Gastrocnemius medialis (tissue), 4 donors: ENCODE measurements at regions not wholly inside any gene's neighbourhood (a gene's known extent, or its start where the extent isn't known, plus 50 kb on each side); places are given as distances from the start of the nearest gene placed in this dataset.

Source experiments
- ATAC-seq, 2 donors: fragments of 150-250 bp; one replicate each; pipeline ENCODE4 v1.9.1; 2016
- DNase-seq, 2 donors: peaks; one replicate each; pipeline ENCODE4 v3.0.0-alpha.2; 2019
- H3K27ac ChIP-seq, 4 donors: fragments of 200-600 bp; sonication (generic); 1 replicate in 1 of 4; 2 replicates in 3 of 4; pipeline ENCODE4 v1.5.1; 2016 to 2018; ENCODE audit warnings: mild to moderate bottlenecking in 2 of 4, moderate library complexity in 1 of 4
- H3K27me3 ChIP-seq, 3 donors: fragments of 200-600 bp; sonication (generic) in 2 of 3; 1 replicate in 1 of 3; 2 replicates in 2 of 3; pipeline versions ENCODE4 v1.5.1 to v1.6.0; 2016 to 2019; ENCODE audit warnings: mild to moderate bottlenecking in 1 of 3, moderate library complexity in 1 of 3
- H3K36me3 ChIP-seq, 2 donors: fragments of 200-600 bp; sonication (generic) in 1 of 2; one replicate each; pipeline ENCODE4 v1.5.1; 2017 to 2018
- H3K4me1 ChIP-seq, 2 donors: fragments of 200-600 bp; sonication (generic) in 1 of 2; one replicate each; pipeline ENCODE4 v1.5.1; 2016 to 2017; ENCODE audit warnings: mild to moderate bottlenecking in 2 of 2
- H3K4me3 ChIP-seq, 4 donors: fragments of 200-600 bp; sonication (generic) in 3 of 4; 1 replicate in 1 of 4; 2 replicates in 3 of 4; pipeline ENCODE4 v1.5.1; 2016 to 2019; ENCODE audit warnings: mild to moderate bottlenecking in 2 of 4
- H3K9me3 ChIP-seq, 3 donors: fragments of 200-600 bp; sonication (generic) in 2 of 3; 1 replicate in 1 of 3; 2 replicates in 2 of 3; pipeline ENCODE4 v1.5.1; 2016 to 2019
- POLR2A ChIP-seq, 2 donors: fragments of 450-650 bp; IDR thresholded peaks; one replicate each; pipeline ENCODE4 v1.6.1; 2017; ENCODE audit warnings: antibody characterized with exemption in 2 of 2, mild to moderate bottlenecking in 2 of 2, moderate library complexity in 2 of 2
- in situ Hi-C, 4 donors: fragments of 200-750 bp; cut with MboI; loops; one replicate each; pipeline versions ENCODE4 v1.15.0 to v1.8.0; 2017; ENCODE audit warnings: low sequenced_read_pairs in 4 of 4
- intact Hi-C: fragments of 100-400 bp; cut with DNase I; formaldehyde crosslinking; loops from one replicate; pipeline ENCODE4 v1.15.1; 2023; ENCODE audit warnings: low total_unique reads
- TF ChIP-seq, protein P1 (sequence below), 5 experiments: fragments of 450-650 bp in 3 of 5; fragments of 200-600 bp in 2 of 5; sonication (generic) in 2 of 5; IDR thresholded peaks in 4 of 5; conservative IDR thresholded peaks in 1 of 5; 1 replicate in 4 of 5; 2 replicates in 1 of 5; pipeline ENCODE4 v1.5.1; 2016 to 2019; ENCODE audit warnings: antibody characterized with exemption in 5 of 5, mild to moderate bottlenecking in 3 of 5, moderate library complexity in 3 of 5

DNA sequence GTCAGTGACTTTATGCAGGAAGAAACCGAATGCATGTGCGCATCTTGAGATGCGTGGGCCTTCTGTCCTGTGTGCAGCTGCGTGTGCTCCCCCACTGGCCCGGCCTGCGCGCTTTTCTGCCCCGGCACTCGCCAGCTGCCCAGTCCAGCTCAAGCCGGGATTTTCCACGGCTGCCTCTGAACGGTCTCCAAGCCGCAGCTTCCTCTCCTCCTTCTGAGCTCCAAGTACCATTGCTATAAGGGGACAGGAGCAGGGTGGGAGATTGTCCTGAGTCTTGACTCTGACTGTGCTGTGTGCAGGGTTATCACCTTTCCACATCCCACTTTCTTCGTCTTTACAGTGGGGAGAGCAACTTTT is 302.8 kb downstream of the THBS2 start:
- Histone ChIP-seq H3K4me1 (no peaks in the 10 kb centered on the region), H3K27ac (no peak overlapping the region), H3K27me3 (peaks cover 4 to 30% (median 6%) of the 10 kb centered on the region in 3 donors), H3K36me3 (no peaks in the 10 kb centered on the region), H3K9me3 (no peaks in the 10 kb centered on the region), H3K4me3 (no peak overlapping the region)
- no peak for TF ChIP-seq POLR2A (IDR thresholded peaks at IDR 0.05)
- TF ChIP-seq, protein P1, sequence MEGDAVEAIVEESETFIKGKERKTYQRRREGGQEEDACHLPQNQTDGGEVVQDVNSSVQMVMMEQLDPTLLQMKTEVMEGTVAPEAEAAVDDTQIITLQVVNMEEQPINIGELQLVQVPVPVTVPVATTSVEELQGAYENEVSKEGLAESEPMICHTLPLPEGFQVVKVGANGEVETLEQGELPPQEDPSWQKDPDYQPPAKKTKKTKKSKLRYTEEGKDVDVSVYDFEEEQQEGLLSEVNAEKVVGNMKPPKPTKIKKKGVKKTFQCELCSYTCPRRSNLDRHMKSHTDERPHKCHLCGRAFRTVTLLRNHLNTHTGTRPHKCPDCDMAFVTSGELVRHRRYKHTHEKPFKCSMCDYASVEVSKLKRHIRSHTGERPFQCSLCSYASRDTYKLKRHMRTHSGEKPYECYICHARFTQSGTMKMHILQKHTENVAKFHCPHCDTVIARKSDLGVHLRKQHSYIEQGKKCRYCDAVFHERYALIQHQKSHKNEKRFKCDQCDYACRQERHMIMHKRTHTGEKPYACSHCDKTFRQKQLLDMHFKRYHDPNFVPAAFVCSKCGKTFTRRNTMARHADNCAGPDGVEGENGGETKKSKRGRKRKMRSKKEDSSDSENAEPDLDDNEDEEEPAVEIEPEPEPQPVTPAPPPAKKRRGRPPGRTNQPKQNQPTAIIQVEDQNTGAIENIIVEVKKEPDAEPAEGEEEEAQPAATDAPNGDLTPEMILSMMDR (IDR thresholded peaks at IDR 0.05 in 4 of 5, conservative IDR thresholded peaks at IDR 0.05 in 1 of 5): no peak
- in situ Hi-C loops (loop anchor here in 1 of 4 donors (25.0 kb wide), 1 partner anchor 561 kb away; no protein-coding TSS in a partner anchor), intact Hi-C loops (loop anchor here (10.0 kb wide), 1 partner anchor 704 kb away; no protein-coding TSS in a partner anchor)
- no peak for DNase-seq
- ATAC-seq: peak in 1 of 2 donors; percentile 16

DNA sequence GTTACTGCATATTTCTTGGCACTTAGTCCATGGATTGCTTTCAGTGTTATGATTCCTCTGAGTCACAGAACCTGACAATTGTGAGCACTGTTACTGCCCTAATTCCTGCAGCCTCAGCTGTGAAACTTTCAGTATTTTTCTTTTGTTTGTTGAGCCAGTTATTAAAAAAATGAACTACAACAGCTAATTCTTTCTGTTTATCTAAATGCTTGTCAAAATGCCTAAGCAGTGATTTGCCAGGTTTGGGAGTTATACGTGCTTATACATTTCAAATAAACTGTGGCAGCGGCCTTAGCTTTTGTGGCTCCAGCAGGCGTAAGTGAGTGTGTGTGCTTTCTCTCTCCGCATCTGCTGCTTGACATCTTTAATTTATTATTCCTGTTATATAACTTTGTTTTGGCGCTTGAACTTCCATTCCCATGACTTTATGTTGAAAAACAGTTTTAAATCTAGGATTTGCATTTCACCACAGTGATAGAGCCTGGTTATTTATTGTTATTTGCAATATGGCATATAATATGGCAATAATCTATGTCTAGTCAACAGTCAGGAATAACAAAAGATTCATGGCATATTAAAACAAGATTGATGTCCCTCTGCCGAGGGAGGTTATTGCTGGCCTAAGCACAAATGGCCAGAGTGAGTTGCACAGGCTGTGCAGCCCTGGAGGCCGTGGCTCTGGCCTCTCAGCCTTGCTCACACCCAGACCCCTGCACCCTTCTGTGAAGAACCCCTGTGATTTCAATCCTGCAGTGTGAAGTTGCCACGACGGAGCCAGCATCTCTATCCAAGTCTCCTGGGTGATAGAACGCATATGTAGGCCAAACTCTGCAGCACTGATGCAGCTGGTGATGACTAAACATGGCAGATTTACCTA is 303.4 kb downstream of the THBS2 start:
- Histone ChIP-seq H3K4me3 (no peak overlapping the region), H3K36me3 (no peaks in the 10 kb centered on the region), H3K4me1 (no peaks in the 10 kb centered on the region), H3K27me3 (peaks cover 4 to 30% (median 6%) of the 10 kb centered on the region in 3 donors), H3K9me3 (no peaks in the 10 kb centered on the region), H3K27ac (no peak overlapping the region)
- TF ChIP-seq, protein P1 (IDR thresholded peaks at IDR 0.05 in 4 of 5, conservative IDR thresholded peaks at IDR 0.05 in 1 of 5): no peak
- no peak for TF ChIP-seq POLR2A (IDR thresholded peaks at IDR 0.05)
- no peak for DNase-seq
- ATAC-seq: peak in 1 of 2 donors; percentile 26
- intact Hi-C loops (loop anchor here (10.0 kb wide), 1 partner anchor 705 kb away; no protein-coding TSS in a partner anchor), in situ Hi-C loops (loop anchor here in 1 of 4 donors (25.0 kb wide), 1 partner anchor 562 kb away; no protein-coding TSS in a partner anchor)

DNA sequence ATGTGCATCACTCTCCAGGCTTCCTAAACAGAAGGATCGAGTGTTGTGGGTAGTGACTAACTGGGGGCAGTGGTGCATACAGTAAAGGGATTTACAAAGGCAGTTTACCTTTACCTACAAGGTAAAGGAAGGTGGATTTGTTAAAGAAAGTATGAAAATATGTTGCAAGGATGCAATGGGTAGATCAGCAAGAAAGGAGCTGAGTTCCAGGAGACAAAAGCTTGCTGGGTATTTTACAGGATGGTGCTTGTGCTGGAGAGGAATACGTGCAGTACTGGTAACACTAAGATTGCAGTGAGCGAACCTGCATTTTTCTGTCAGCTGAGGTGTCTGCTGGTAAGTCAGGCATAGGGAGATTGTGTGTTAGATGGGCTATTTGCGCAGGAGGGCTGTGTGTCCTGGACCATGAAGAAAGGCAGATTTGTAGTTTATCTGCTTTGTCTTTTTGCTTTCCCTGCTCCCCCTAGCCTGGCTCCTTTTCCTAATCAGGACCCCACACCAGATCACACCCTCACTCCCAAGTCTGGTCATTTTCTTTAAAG is 304.6 kb downstream of the THBS2 start:
- DNase-seq: no peak
- no peak overlapping the region for H3K27ac ChIP-seq
- in situ Hi-C loops (no loop called here), intact Hi-C loops (no loop called here)
- H3K4me3 ChIP-seq: no peak overlapping the region
- H3K36me3 ChIP-seq: no peaks in the 10 kb centered on the region
- no peaks in the 10 kb centered on the region for H3K9me3 ChIP-seq
- ATAC-seq: no peak
- TF ChIP-seq POLR2A (IDR thresholded peaks at IDR 0.05): no peak
- TF ChIP-seq, protein P1 (IDR thresholded peaks at IDR 0.05 in 4 of 5, conservative IDR thresholded peaks at IDR 0.05 in 1 of 5): no peak
- no peaks in the 10 kb centered on the region for H3K4me1 ChIP-seq
- peaks cover 4 to 30% (median 6%) of the 10 kb centered on the region in 3 donors for H3K27me3 ChIP-seq

DNA sequence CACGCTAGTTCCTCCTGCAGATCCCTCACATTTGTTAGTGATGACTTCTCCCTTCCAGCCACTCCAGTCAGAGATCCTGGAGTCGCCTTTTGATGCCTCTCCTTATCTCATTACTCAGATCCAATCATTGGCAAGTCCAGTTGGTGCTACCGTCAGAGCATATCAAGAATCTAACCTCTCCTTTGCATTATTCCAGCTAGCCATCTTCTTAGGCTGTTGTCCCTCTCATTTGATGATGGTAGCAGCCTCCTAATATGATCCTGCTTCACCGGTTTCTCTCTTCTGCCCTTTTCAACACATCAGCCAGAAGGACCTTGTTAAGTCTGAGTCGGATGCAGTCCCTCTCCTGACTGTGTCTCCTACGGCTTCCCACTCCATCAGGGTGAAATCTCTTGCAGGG is 305.6 kb downstream of the THBS2 start:
- no peak for TF ChIP-seq POLR2A (IDR thresholded peaks at IDR 0.05)
- TF ChIP-seq, protein P1 (IDR thresholded peaks at IDR 0.05 in 4 of 5, conservative IDR thresholded peaks at IDR 0.05 in 1 of 5): no peak
- Histone ChIP-seq H3K4me3 (no peak overlapping the region), H3K36me3 (no peaks in the 10 kb centered on the region), H3K27ac (no peak overlapping the region), H3K4me1 (no peaks in the 10 kb centered on the region), H3K9me3 (no peaks in the 10 kb centered on the region), H3K27me3 (peaks cover under 1 to 27% (median 6%) of the 10 kb centered on the region in 3 donors)
- ATAC-seq (no peak), DNase-seq (no peak)
- in situ Hi-C loops: no loop called here
- intact Hi-C loops: no loop called here
